ENCODE measurements at regions not wholly inside any gene's neighbourhood (a gene's known extent, or its start where the extent isn't known, plus 50 kb on each side); places are given as distances from the start of the nearest gene placed in this dataset.

GRCh38 chr4:157803845-157804521 is 368.8 kb downstream of the GASK1B start:
- ATAC-seq, result peak; percentile 90
- DNase-seq (ENCODE audit: low spot score), result no peak

DNA sequence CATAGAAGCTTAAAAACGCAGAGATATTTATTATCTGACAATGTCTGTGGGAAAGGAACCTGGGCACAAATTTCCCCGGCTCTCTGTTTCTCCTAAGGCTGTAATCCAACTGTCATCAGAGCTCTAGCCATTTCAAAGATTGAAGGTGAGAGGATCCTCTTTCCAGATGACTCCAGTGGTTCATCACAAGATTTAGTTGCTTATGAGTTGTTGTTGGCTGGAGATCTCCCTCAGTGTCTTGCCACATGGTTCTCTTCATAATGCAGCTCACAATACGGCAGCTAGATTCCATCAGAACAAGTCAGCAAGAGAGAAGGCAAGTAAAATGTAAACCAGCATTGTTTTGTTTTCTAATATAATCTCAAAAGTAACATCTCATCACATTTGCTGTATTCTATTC is 369.4 kb downstream of the GASK1B start:
- no peak for ATAC-seq
- no peak for DNase-seq (ENCODE audit: low spot score)

DNA sequence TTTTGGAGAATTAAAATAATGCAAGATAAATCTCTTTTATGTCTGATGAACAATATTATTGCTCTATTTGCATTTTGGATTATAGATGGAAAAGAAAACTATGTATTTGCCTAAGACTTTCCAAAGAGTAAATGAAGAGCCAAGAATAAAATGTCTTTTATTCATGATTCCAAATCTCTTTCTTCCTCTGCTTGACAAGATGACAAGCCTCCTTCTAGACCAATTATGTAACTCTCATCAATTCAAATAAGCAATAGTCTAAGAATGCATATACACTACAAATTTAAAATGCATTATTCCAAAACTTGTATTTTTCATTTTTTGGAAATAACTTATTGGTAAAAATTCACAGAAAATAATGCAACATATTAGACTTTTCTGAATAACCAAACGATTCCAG is 377.3 kb downstream of the GASK1B start:
- ATAC-seq, result no peak
- no peak for DNase-seq (ENCODE audit: low spot score)

DNA sequence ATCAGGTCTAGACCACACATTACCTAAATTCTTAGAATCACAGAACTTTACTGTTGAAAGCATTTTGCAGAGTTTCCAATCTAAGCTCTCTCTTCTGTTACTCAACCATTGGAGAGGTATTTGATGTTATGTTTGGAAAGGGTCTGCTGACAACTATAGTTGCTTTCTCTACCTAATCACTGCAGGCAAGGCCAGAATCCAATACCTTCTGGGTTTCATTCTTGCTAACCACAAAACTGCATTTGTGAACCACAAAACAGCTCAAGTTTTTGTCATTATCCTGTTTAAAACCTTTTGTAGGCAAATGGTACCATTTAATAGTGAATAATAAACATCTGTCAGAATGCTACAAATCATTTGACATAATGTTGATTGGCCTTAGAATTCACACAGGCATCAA is 380.1 kb downstream of the GASK1B start:
- ATAC-seq, result no peak
- DNase-seq (ENCODE audit: low spot score), result no peak

GRCh38 chr4:157791236-157791635 is 381.6 kb downstream of the GASK1B start:
- DNase-seq (ENCODE audit: low spot score), result no peak

GRCh38 chr4:157787618-157788017 is 385.2 kb downstream of the GASK1B start:
- DNase-seq (ENCODE audit: low spot score), result no peak
- ATAC-seq, result no peak

More at GRCh38 chr4:157791236-157791635, 381.6 kb downstream of the GASK1B start:
- no peak for ATAC-seq

DNA sequence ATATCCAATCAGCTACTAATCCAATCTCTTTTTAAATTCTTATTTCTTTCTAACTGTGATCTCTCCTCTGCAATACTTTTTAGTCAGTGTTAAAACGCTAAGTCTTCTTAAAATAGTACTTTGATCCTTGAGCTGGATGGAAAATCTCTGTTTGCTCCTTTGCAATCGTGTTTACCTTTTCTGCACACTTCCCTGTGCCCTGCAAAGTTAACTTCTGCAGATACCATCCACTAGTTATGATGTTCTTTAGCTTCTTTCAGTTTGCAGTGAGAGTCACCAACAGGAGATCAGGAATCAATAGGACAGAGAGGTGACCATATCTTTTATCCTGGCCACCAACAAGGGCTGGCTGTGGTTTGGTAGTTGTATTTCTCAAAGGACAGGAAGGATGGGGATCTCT is 391.5 kb downstream of the GASK1B start:
- ATAC-seq, result peak; percentile 79
- DNase-seq (ENCODE audit: low spot score), result no peak

GRCh38 chr4:157779081-157779480 is 393.7 kb downstream of the GASK1B start:
- DNase-seq (ENCODE audit: low spot score), result no peak
- ATAC-seq, result no peak

DNA sequence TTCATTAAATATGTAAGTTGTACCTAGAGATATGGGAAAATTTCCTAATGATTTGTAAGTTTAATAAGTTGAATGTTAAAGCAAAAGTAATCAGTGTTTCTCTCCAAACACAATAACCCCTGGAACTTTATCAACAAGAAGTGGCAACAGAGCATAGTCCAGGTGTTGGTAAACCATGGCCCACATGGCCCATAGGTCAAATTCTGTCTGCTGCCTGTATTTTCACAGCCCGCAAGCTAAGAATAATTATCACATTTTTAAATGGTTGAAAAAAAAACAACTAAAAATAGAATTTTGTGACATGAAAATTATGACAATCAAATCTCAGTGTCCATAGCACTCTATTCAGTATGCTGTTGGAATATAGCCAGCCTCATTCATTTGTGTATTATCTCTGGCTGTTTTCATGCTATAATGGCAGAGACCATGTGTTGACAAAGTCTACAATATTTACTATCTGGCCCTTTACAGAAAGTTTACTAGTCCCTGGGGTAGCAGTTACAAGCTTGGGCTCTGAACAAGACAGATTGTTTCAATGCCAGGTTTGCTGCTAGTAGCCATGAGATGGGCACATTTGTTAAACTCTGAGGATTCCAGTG is 395.8 kb downstream of the GASK1B start:
- peak; percentile 88 for ATAC-seq

DNA sequence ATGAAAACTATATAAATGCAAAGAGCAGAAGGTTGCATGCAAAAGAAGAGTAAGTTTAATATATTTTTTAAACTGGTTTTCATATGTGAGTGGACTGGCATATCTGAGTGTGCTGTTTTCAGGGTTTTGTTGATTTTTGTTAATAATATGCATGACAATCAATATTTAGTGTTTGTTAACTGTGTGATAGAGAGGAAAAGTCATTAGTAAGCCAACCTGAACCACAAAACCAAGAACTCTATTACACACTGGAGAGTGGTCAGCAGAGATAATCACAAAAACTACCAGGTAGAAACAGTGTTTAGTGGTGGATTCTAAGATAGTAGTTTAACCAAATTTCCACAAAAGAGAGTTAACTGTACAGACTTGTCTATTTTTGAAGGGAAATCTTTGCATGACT is 396.9 kb downstream of the GASK1B start:
- DNase-seq (ENCODE audit: low spot score) (no peak), ATAC-seq (peak; percentile 61)

More for the DNA sequence above, 395.8 kb downstream of the GASK1B start:
- DNase-seq (ENCODE audit: low spot score), result peak; percentile 65

DNA sequence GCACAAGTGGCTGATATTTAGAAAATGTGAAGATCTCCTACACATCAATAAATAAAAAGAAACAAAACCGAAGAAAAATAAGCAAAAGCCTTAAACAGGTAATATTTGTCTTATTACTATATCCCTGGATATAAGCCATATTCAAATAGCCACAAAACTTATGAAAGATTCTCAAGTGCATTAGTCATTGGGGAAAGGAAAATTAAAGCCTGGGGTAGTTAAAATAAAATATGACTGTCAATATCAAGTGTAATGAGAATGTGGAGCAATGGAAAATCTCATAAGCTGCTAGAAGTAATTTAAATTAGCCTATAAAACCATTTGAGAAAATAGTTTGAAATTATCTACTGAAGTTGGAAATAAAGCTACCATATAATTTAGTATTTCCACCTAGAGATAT is 399.9 kb downstream of the GASK1B start:
- ATAC-seq (no peak), DNase-seq (ENCODE audit: low spot score) (no peak)

GRCh38 chr4:157768419-157768818 is 404.4 kb downstream of the GASK1B start:
- DNase-seq (ENCODE audit: low spot score) (no peak), ATAC-seq (no peak)

DNA sequence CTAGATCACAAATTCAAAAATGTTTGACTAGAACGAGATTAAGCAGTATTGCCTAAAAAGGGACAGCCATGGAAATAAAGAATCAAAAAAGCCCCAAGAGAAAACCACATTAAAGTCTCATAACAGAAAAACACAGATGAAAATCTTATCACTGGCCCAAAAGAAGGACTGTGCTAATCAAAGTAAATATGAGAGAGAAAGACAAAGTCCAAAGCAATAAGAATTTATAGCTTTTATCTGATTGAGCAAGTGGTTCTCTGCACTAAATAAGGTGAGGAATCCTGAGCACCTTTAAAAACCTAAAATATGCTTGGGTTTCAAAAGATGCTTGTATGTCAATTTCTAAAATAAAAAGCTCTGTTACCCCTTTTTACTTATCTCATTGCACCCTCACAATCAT is 409.3 kb downstream of the GASK1B start:
- DNase-seq (ENCODE audit: low spot score) (no peak), ATAC-seq (peak; percentile 58)

- ATAC-seq, result no peak
- no peak for DNase-seq (ENCODE audit: low spot score)
Observed at GRCh38 chr4:157754410-157754809, 418.4 kb downstream of the GASK1B start.

- no peak for DNase-seq (ENCODE audit: low spot score)
- ATAC-seq, result no peak
Observed at GRCh38 chr4:157751631-157752030, 421.2 kb downstream of the GASK1B start.

DNA sequence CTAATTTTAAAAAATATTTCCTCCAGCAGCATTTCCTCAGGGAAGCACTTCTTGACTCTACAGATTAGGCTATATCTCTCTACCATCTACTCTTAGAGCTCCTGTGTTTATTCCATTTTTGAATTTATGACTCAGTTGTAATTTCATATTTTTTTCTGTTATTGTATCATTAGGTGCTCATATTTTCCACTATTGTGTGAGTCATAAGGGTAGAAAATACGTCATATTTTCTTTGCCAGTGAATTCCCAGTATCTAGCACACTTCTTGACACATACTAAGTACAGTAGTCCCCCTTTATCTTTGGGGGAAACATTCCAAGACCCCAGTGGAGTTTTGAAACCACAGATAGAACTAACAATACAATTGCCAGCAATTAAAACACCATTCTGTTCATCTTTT is 431.2 kb downstream of the GASK1B start:
- no peak for ATAC-seq
- DNase-seq (ENCODE audit: low spot score), result no peak

- ATAC-seq, result no peak
- no peak for DNase-seq (ENCODE audit: low spot score)
Observed at GRCh38 chr4:157739242-157739641, 433.6 kb downstream of the GASK1B start.

DNA sequence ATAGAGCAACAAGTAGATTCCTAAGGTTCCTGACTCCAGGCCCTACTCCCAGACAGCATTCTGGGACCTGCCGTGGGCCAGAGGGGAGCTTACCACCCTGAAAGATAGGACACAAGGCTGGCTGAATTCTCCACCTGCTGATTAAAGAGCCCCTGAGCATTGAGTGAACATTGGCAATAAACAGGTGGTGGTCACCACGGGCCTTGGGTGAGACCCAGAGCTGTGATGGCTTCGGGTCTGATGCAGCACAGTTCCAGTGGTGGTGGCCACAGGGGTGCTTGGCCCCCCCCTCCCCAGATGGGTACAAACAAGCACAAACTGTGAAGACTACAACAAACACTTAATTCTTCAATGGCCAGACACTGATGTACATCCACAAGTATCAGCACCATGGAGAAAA is 444.6 kb downstream of the GASK1B start:
- no peak for DNase-seq (ENCODE audit: low spot score)
- ATAC-seq, result no peak

DNA sequence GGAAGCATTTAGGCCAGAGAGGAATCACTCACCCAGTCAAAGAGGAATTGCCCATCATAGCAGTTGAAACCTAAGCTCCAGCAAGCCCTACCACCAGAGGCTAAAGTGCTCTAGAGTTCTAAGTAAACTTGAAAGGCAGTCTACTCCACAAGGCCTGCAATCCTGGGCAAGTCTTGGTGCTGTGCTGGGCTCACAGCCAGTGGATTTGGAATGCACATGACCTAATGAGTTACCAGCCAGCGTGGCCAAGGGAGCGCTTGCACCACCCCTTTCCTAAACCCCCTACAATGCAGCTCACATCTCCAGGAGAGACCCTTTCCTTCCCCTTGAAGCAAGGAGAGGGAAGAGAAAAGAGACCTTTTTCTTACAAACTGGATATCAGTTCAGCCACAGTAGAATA is 445.7 kb downstream of the GASK1B start:
- DNase-seq (ENCODE audit: low spot score) (no peak), ATAC-seq (no peak)

GRCh38 chr4:157722146-157722545 is 450.7 kb downstream of the GASK1B start:
- ATAC-seq (no peak), DNase-seq (ENCODE audit: low spot score) (no peak)

GRCh38 chr4:157713342-157713741 is 459.5 kb downstream of the GASK1B start:
- ATAC-seq, result no peak

GRCh38 chr4:157706155-157706554 is 466.7 kb downstream of the GASK1B start:
- ATAC-seq (no peak), DNase-seq (ENCODE audit: low spot score) (no peak)

More at GRCh38 chr4:157713342-157713741, 459.5 kb downstream of the GASK1B start:
- no peak for DNase-seq (ENCODE audit: low spot score)

GRCh38 chr4:157702831-157703230 is 470.0 kb downstream of the GASK1B start:
- ATAC-seq, result no peak
- no peak for DNase-seq (ENCODE audit: low spot score)
